Esophagus squamous epithelium (tissue), 5 donors: ENCODE measurements at regions not wholly inside any gene's neighbourhood (a gene's known extent, or its start where the extent isn't known, plus 50 kb on each side); places are given as distances from the start of the nearest gene placed in this dataset.
"Not testable (repeated sequence)": the region's sequence is repeated elsewhere in the genome, so short reads cannot be mapped to it uniquely, and the experiment has no call there.

ENCODE experiments used
- DNase-seq: peaks from one replicate; lab custom pipeline; 2025; lab: John Stamatoyannopoulos, UW
- H3K27ac ChIP-seq, 4 donors: fragments of 200-600 bp; sonication (generic); one replicate each; pipeline ENCODE4 v1.5.1; 2016 to 2019; ENCODE audit warnings: mild to moderate bottlenecking in 1 of 4
- H3K27me3 ChIP-seq, 4 donors: fragments of 200-600 bp; sonication (generic); 1 replicate in 3 of 4; 2 replicates in 1 of 4; pipeline versions ENCODE4 v1.5.1 to v1.6.0; 2017 to 2021; ENCODE audit warnings: antibody characterized with exemption in 1 of 4
- H3K36me3 ChIP-seq, 3 donors: fragments of 200-600 bp; sonication (generic); one replicate each; pipeline ENCODE4 v1.5.1; 2016 to 2019
- H3K4me1 ChIP-seq, 3 donors: fragments of 200-600 bp; sonication (generic); one replicate each; pipeline ENCODE4 v1.5.1; 2017 to 2019
- H3K4me3 ChIP-seq, 4 donors: fragments of 200-600 bp; sonication (generic); 1 replicate in 3 of 4; 2 replicates in 1 of 4; pipeline ENCODE4 v1.5.1; 2016 to 2019; ENCODE audit warnings: mild to moderate bottlenecking in 2 of 4, moderate library complexity in 1 of 4
- H3K9me3 ChIP-seq, 3 donors: fragments of 200-600 bp; sonication (generic); one replicate each; pipeline ENCODE4 v1.5.1; 2016 to 2019
- CTCF ChIP-seq, 6 experiments: fragments of 450-650 bp in 4 of 6; fragments of 200-600 bp in 2 of 6; sonication (generic) in 2 of 6; IDR thresholded peaks; one replicate each; pipeline ENCODE4 v1.5.1; 2016 to 2019; ENCODE audit warnings: antibody characterized with exemption in 6 of 6, mild to moderate bottlenecking in 4 of 6, moderate library complexity in 4 of 6
- POLR2A ChIP-seq, 4 donors: fragments of 450-650 bp; IDR thresholded peaks; one replicate each; pipeline ENCODE4 v1.6.1; 2017; ENCODE audit warnings: antibody characterized with exemption in 4 of 4, mild to moderate bottlenecking in 4 of 4, moderate library complexity in 3 of 4
- WGBS, 2 donors: methylation state at CpG; one replicate each; pipeline ENCODE4 v1.1.5; 2018; 5-methylcytosine and 5-hydroxymethylcytosine counted together
- intact Hi-C: fragments of 100-400 bp; cut with DNase I; formaldehyde crosslinking; loops from one replicate; pipeline ENCODE4 v1.15.0; 2022
- donor health status: DM: yes; HTN: yes; CAD: no.

- H3K27me3 ChIP-seq: no peaks in the 10 kb centered on the region
- H3K9me3 ChIP-seq: no peaks in the 10 kb centered on the region
- H3K36me3 ChIP-seq: no peaks in the 10 kb centered on the region
- no peak overlapping the region for H3K27ac ChIP-seq
- no peak overlapping the region for H3K4me3 ChIP-seq
- TF ChIP-seq POLR2A (IDR thresholded peaks at IDR 0.05) (no peak), CTCF (IDR thresholded peaks at IDR 0.05) (no peak)
- intact Hi-C loops: no loop called here
- peaks cover 0 to 6% (median 0%) of the 10 kb centered on the region in 3 donors for H3K4me1 ChIP-seq
- no peak for DNase-seq
- WGBS, 2 donors: 45 to 54% methylated on average over 1 of the region's 1 CpG
Measured at GRCh38 chr11:101786916-101787315, 127.9 kb upstream of the CEP126 start.

- TF ChIP-seq POLR2A (IDR thresholded peaks at IDR 0.05): no peak
- TF ChIP-seq CTCF (IDR thresholded peaks at IDR 0.05): no peak
Measured at GRCh38 chr11:101786421-101786820, 128.4 kb upstream of the CEP126 start.

GRCh38 chr11:101779167-101779566 lies 135.6 kb upstream of the CEP126 start:
- DNase-seq, H3K27ac ChIP-seq, H3K4me3 ChIP-seq, H3K36me3 ChIP-seq, H3K27me3 ChIP-seq, intact Hi-C loops, H3K4me1 ChIP-seq: not testable (repeated sequence)
- 52 to 67% methylated on average over 1 of the region's 1 CpG for WGBS, 2 donors
- H3K9me3 ChIP-seq: peaks cover 0 to 10% (median 0%) of the 10 kb centered on the region in 3 donors

More at GRCh38 chr11:101786421-101786820, 128.4 kb upstream of the CEP126 start:
- no peaks in the 10 kb centered on the region for H3K27me3 ChIP-seq
- H3K9me3 ChIP-seq: no peaks in the 10 kb centered on the region
- DNase-seq: no peak
- H3K27ac ChIP-seq: no peak overlapping the region
- H3K4me1 ChIP-seq: peaks cover 0 to 6% (median 0%) of the 10 kb centered on the region in 3 donors
- H3K4me3 ChIP-seq: no peak overlapping the region
- intact Hi-C loops: no loop called here
- no peaks in the 10 kb centered on the region for H3K36me3 ChIP-seq

DNA sequence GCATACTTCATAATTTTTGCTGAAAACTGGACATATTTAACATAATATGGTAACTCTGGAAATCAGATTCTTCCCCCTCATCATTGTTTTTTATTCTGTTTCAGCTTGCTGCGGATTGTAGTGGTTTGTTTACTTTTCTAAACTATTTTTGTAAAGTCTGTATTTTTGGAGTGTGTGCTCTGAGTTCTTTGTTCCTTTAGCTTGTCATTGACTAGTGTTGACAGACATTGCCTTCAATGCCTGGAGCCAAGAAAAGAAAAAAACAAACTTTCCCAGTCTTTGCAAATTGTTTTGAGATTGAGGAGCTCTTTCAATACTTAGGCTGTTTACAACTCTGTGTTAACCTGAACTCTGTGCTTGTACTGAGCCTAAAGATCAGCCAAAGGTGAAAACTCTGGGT lies 137.3 kb upstream of the CEP126 start:
- no peaks in the 10 kb centered on the region for H3K36me3 ChIP-seq
- H3K4me3 ChIP-seq: no peak overlapping the region
- no peaks in the 10 kb centered on the region for H3K4me1 ChIP-seq
- H3K9me3 ChIP-seq: peaks cover 0 to 10% (median 0%) of the 10 kb centered on the region in 3 donors
- H3K27me3 ChIP-seq: no peaks in the 10 kb centered on the region
- no peak overlapping the region for H3K27ac ChIP-seq
- WGBS, 2 donors: 38 to 39% methylated on average over 1 of the region's 1 CpG
- TF ChIP-seq CTCF (IDR thresholded peaks at IDR 0.05): no peak
- TF ChIP-seq POLR2A (IDR thresholded peaks at IDR 0.05): no peak
- DNase-seq: no peak
- intact Hi-C loops: no loop called here

DNA sequence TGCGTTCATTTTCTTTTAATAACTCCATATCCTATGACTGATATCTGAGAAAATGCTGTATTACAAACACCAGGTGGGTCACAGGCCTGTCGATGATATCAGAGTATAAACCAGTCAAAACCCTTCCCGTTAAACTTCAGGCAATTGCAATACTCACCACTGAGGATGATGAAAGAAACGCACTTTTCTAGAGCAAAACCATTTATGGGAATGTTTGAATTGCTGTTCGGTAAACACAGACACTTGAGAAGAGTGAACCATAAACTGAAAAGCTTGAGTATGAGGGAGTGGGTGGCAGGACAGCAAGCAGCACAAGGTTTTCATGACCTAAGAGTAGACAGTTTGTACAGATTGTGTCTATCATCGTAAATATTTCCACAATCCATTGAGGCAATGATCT lies 139.8 kb upstream of the CEP126 start:
- Histone ChIP-seq H3K4me3 (no peak overlapping the region), H3K4me1 (no peaks in the 10 kb centered on the region), H3K9me3 (peaks cover 0 to 10% (median 0%) of the 10 kb centered on the region in 3 donors), H3K36me3 (no peaks in the 10 kb centered on the region), H3K27ac (no peak overlapping the region), H3K27me3 (no peaks in the 10 kb centered on the region)
- DNase-seq: no peak
- 60 to 68% methylated on average over 6 of the region's 6 CpGs for WGBS, 2 donors
- no peak for TF ChIP-seq POLR2A (IDR thresholded peaks at IDR 0.05)
- no peak for TF ChIP-seq CTCF (IDR thresholded peaks at IDR 0.05)
- intact Hi-C loops: no loop called here

DNA sequence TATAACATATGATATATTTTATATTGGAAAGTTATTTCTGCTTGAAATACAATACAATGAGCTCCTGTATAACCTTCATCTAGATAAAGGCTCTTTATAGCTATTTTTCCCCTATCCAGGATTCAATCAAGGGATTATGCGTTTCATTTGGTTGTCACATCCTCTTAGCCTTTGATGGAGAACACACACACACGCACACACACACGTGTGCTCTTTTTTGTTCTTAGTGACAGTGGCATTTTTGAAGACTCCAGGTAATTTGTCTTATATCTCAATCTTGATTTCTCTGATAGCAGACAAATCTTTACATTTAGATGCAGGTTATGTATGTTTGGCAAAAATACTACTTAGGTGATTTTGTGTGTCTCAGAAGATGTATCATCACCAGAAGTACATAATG lies 144.2 kb upstream of the CEP126 start:
- intact Hi-C loops: no loop called here
- Histone ChIP-seq H3K27me3 (no peaks in the 10 kb centered on the region), H3K4me1 (no peaks in the 10 kb centered on the region), H3K36me3 (no peaks in the 10 kb centered on the region), H3K4me3 (no peak overlapping the region), H3K9me3 (no peaks in the 10 kb centered on the region), H3K27ac (no peak overlapping the region)
- 79 to 87% methylated on average over 3 of the region's 3 CpGs for WGBS, 2 donors
- no peak for DNase-seq
- TF ChIP-seq POLR2A (IDR thresholded peaks at IDR 0.05) (no peak), CTCF (IDR thresholded peaks at IDR 0.05) (no peak)
